OCI-LY1 (cell line): ENCODE measurements at regions not wholly inside any gene's neighbourhood (a gene's known extent, or its start where the extent isn't known, plus 50 kb on each side); places are given as distances from the start of the nearest gene placed in this dataset.

Experiments used
- EZH2 ChIP-seq: fragments of 200-600 bp; sonication (generic), shearing (Covaris generic); IDR thresholded peaks from 2 replicates; pipeline ENCODE4 v1.8.0; 2017; ENCODE audit warnings: borderline replicate concordance, mixed run types, mild to moderate bottlenecking, antibody characterized with exemption, low read length, moderate library complexity, mixed read lengths
- TF ChIP-seq, protein P1 (sequence below): fragments of 200-600 bp; sonication (generic), shearing (Covaris generic); IDR thresholded peaks from 2 replicates; pipeline ENCODE4 v1.5.1; 2017; ENCODE audit warnings: mild to moderate bottlenecking, antibody characterized with exemption, low read length, moderate library complexity, mixed read lengths

DNA sequence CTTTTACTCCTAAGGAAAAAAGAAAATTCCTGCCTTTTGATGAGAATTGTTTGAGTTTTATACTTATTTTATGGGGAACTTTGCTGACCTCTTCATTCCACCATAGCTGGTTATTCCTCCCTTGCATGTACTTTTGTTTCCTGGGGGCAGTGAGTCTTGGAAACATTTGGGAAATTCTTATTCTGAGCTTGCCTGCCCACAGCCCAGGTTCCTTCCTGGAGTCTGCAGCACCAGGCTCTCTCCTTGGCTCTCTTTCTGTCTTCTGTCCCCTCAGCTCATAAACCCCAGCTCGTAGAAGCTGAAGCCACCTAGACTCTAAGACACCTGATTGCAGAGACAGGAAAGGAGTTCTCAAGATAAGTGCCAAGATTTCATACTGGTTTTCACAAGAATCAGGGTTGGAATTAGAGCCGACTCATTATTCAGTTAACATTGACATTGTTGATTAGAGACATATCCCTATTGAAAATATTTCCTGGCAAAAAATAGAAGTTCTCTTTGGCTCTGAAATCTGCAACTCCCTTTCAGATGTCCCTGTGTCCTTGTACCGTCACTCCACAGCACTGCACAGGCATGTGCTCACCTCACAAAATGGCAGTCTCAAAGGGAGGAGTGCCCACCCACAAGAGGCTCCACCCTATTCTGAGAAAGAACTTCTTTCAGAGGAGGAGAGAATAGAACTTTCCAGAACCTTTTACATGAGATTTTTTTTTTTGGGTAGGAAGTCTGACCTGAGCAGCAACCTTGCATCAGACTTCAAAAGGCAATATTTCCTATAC, 67.8 kb upstream of the PRSS1 start:
- TF ChIP-seq EZH2, result no peak
- TF ChIP-seq, protein P1, sequence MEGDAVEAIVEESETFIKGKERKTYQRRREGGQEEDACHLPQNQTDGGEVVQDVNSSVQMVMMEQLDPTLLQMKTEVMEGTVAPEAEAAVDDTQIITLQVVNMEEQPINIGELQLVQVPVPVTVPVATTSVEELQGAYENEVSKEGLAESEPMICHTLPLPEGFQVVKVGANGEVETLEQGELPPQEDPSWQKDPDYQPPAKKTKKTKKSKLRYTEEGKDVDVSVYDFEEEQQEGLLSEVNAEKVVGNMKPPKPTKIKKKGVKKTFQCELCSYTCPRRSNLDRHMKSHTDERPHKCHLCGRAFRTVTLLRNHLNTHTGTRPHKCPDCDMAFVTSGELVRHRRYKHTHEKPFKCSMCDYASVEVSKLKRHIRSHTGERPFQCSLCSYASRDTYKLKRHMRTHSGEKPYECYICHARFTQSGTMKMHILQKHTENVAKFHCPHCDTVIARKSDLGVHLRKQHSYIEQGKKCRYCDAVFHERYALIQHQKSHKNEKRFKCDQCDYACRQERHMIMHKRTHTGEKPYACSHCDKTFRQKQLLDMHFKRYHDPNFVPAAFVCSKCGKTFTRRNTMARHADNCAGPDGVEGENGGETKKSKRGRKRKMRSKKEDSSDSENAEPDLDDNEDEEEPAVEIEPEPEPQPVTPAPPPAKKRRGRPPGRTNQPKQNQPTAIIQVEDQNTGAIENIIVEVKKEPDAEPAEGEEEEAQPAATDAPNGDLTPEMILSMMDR, result no peak
